ENCODE measurements at regions not wholly inside any gene's neighbourhood (a gene's known extent, or its start where the extent isn't known, plus 50 kb on each side); places are given as distances from the start of the nearest gene placed in this dataset.
A peak's percentile ranks its signal among the peaks of the same experiment; 100 is the strongest.

DNA sequence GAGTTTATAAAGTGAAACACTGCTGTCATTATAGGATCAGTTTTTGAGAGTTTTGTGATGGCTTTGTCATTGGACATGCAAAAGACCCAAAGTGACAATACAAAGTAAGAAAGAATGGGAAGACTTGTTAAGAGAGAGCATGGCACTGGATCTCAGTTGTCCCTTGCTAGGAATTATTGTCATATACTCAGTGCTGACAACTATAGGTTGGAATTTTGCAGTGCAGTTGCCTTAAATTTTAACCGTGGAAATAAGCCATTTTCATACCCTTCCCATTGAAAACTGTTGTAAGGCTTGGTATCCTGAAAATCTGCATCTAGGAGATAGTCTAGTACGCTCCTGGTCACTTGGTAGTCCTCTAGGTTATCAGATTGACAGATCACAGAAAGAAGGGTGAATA, 1156.7 kb downstream of the GATA3 start:
- TF ChIP-seq, protein P1, sequence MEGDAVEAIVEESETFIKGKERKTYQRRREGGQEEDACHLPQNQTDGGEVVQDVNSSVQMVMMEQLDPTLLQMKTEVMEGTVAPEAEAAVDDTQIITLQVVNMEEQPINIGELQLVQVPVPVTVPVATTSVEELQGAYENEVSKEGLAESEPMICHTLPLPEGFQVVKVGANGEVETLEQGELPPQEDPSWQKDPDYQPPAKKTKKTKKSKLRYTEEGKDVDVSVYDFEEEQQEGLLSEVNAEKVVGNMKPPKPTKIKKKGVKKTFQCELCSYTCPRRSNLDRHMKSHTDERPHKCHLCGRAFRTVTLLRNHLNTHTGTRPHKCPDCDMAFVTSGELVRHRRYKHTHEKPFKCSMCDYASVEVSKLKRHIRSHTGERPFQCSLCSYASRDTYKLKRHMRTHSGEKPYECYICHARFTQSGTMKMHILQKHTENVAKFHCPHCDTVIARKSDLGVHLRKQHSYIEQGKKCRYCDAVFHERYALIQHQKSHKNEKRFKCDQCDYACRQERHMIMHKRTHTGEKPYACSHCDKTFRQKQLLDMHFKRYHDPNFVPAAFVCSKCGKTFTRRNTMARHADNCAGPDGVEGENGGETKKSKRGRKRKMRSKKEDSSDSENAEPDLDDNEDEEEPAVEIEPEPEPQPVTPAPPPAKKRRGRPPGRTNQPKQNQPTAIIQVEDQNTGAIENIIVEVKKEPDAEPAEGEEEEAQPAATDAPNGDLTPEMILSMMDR (conservative IDR thresholded peaks at IDR 0.05; ENCODE audit: low read depth), result no peak
- ChIA-PET POLR2A (ENCODE audit: low non-redundant PET) (no interaction called here), CTCF (no interaction called here)
- H3K27ac ChIP-seq, result no peak overlapping the region
- no peak for DNase-seq (ENCODE audit: low spot score)

DNA sequence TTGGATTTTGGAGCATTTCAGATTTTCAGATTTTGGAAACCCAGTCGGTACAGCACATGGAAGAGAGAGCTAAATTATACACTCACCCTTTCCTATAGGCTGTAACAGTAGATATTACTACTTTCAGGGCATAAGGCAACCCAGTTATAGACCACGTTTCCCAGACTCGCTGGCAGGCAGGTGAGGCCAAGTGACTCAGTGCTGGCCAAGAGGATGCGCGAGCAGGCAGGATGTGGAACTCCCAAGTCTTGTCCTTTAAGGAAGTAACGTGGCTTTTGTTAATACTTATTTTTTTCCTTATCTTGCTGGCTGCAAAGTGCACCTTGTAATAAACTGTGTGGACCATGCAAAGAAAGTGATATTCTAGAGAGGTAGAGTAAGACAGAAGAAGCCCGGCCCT, 1160.1 kb downstream of the GATA3 start:
- DNase-seq (ENCODE audit: low spot score), result no peak
- POLR2A ChIA-PET (ENCODE audit: low non-redundant PET), result no interaction called here
- TF ChIP-seq, protein P1 (conservative IDR thresholded peaks at IDR 0.05; ENCODE audit: low read depth), result no peak
- CTCF ChIA-PET, result interaction anchor here (0.6 kb wide), 1 partner anchor 1294 kb away, joined by 6 read pairs; no protein-coding TSS in a partner anchor
- no peak overlapping the region for H3K27ac ChIP-seq

DNA sequence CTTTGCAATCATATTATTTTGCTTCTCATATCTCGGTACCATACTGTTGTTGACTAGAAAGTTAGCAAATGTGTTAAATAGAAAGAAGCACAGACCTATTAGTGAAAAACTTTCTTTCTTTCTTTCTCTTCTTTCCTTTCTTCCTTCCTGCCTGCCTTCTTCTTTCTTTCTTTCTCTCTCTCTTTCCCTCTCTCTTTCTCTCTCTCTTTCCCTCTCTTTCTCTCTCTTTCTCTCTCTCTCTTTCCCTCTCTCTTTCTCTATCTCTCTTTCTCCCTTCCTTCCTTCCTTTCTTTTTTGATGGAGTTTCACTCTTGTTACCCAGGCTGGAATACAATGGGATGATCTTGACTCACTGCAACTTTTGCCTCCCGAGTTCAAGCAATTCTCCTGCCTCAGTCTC, 1160.6 kb downstream of the GATA3 start:
- CTCF ChIA-PET, result no interaction called here
- no peak overlapping the region for H3K27ac ChIP-seq
- TF ChIP-seq, protein P1 (conservative IDR thresholded peaks at IDR 0.05; ENCODE audit: low read depth), result no peak
- DNase-seq (ENCODE audit: low spot score), result no peak
- POLR2A ChIA-PET (ENCODE audit: low non-redundant PET), result no interaction called here

DNA sequence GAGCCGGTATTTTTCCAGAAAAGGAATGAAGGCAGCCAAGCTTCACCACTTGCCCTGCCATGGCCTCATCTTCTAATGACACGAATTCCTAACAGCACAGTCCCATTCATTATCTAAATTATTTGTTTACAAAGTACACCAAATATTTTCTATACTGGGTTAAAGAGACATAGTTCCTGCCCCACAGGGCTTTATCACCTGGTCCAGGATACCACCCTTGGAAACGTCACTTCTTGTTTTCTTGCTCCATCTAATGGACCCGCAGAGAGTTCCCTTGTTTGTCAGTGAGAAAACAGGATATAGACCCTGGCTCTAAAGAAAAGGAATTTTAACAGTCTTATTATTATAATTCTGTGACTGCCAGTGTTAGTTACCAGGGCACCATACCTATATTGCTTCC, 1165.4 kb downstream of the GATA3 start:
- no peak overlapping the region for H3K27ac ChIP-seq
- CTCF ChIA-PET, result interaction anchor here (1.4 kb wide), 1 partner anchor 10 kb away, joined by 5 read pairs; no protein-coding TSS in a partner anchor
- POLR2A ChIA-PET (ENCODE audit: low non-redundant PET), result no interaction called here
- TF ChIP-seq, protein P1 (conservative IDR thresholded peaks at IDR 0.05; ENCODE audit: low read depth), result no peak
- no peak for DNase-seq (ENCODE audit: low spot score)

DNA sequence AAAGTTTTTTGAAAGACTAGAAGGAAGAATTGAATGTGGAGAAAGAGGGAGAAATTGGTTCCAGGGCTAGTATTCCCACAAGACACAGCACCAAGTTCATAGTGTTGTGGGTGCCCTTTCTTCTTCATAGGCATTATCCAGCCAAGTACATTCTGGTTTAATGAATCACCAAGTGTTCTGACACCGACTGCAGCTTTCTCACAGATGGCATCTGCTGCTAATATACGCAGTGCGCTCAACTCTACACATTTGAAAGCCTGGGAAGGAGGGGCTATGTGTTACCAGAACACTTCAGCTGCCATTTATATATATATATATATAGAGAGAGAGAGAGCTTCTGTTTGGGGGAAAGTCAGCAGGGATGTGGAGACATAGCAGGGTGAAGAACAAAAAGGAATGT, 1168.4 kb downstream of the GATA3 start:
- ChIA-PET CTCF (no interaction called here), POLR2A (ENCODE audit: low non-redundant PET) (no interaction called here)
- TF ChIP-seq, protein P1 (conservative IDR thresholded peaks at IDR 0.05; ENCODE audit: low read depth), result no peak
- no peak overlapping the region for H3K27ac ChIP-seq
- DNase-seq (ENCODE audit: low spot score), result no peak

DNA sequence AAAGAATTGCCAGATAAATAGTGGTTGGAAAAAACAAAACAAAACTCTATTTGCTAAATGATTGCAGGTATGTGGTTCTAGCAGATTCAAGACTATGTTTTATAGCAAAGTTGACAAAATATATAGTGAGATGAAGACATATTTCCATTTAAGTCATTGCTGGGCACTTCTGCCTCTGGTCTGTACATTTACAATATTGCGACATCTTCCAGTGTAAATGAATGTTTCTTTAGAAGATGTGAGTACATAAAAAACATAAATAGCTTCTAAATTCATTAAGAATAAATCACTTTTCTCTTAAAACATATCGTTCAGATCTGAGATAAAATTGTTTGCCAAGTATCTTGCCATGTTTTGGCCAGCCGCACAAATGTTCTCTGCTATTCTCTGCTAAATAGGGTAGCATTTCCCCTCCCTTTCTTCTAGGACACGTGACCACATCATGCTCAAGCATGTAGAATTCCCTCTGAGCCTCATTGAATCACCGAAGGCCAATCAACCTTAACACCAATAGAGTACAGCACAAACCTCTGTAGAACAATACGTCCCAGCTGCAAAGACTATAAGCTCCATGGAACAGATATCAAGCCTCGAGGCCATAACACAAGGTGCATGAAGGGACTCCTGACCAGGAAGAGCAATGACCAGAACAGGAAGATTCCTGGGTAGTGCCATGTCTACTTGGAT, 1173.3 kb downstream of the GATA3 start:
- CTCF ChIA-PET, result no interaction called here
- POLR2A ChIA-PET (ENCODE audit: low non-redundant PET), result no interaction called here
- no peak overlapping the region for H3K27ac ChIP-seq
- TF ChIP-seq, protein P1 (conservative IDR thresholded peaks at IDR 0.05; ENCODE audit: low read depth), result no peak
- peak; percentile 59 for DNase-seq (ENCODE audit: low spot score)

Data from RWPE1 (cell line).